SK-N-MC (cell line): ENCODE measurements at regions not wholly inside any gene's neighbourhood (a gene's known extent, or its start where the extent isn't known, plus 50 kb on each side); places are given as distances from the start of the nearest gene placed in this dataset.

Experiments
- DNase-seq: peaks from one replicate; pipeline ENCODE4 v3.0.0-alpha.2; 2011; ENCODE audit warnings: low read depth, low spot score
- H3K27ac ChIP-seq: fragments of 200-600 bp; sonication (generic); 2 replicates; pipeline ENCODE4 v1.5.1; 2016; ENCODE audit warnings: mixed run types
- H3K36me3 ChIP-seq: fragments of 200-600 bp; sonication (generic); 2 replicates; pipeline ENCODE4 v1.6.1; 2017; ENCODE audit warnings: antibody characterized with exemption, low read length, mixed read lengths; ENCODE audit not compliant: insufficient read depth
- H3K4me3 ChIP-seq: fragments of 200-600 bp; sonication (generic); 2 replicates; pipeline ENCODE4 v1.5.1; 2016
- H3K9ac ChIP-seq: fragments of 200-600 bp; sonication (generic); 2 replicates; pipeline ENCODE4 v1.8.0; 2017; ENCODE audit warnings: mixed run types, mixed read lengths; ENCODE audit not compliant: insufficient read length
- H3K9me3 ChIP-seq: fragments of 200-600 bp; sonication (generic); 2 replicates; pipeline ENCODE4 v1.6.1; 2017; ENCODE audit warnings: low read depth, mild to moderate bottlenecking, antibody characterized with exemption, low read length, moderate library complexity, mixed read lengths
- EZH2 ChIP-seq: fragments of 200-600 bp; sonication (generic); IDR thresholded peaks from one replicate; pipeline ENCODE4 v1.6.1; 2017; ENCODE audit warnings: antibody characterized with exemption
- FOXP2 ChIP-seq: optimal IDR thresholded peaks from 2 replicates; pipeline ENCODE3; 2011; ENCODE audit warnings: mild to moderate bottlenecking, moderate library complexity; ENCODE audit not compliant: insufficient read depth; ENCODE audit errors: extremely low read length, control extremely low read depth
- POLR2AphosphoS5 ChIP-seq: IDR thresholded peaks from 2 replicates; pipeline ENCODE4 v1.6.1; 2012; ENCODE audit warnings: mild to moderate bottlenecking, low read depth, low read length, borderline replicate concordance

- Histone ChIP-seq H3K9me3 (no peaks in the 10 kb centered on the region), H3K36me3 (no peaks in the 10 kb centered on the region), H3K4me3 (no peak overlapping the region), H3K9ac (no peak overlapping the region), H3K27ac (no peak overlapping the region)
- TF ChIP-seq POLR2AphosphoS5 (no peak), EZH2 (no peak), FOXP2 (no peak)
- no peak for DNase-seq
These were observed 1995.5 kb upstream of the CELF4 start for GRCh38 chr18:39561126-39561525.

- DNase-seq, result no peak
- Histone ChIP-seq H3K9ac (no peak overlapping the region), H3K9me3 (no peaks in the 10 kb centered on the region), H3K27ac (no peak overlapping the region), H3K4me3 (no peak overlapping the region), H3K36me3 (no peaks in the 10 kb centered on the region)
- no peak for TF ChIP-seq POLR2AphosphoS5
- TF ChIP-seq FOXP2, result no peak
- TF ChIP-seq EZH2, result no peak
These were observed 1993.1 kb upstream of the CELF4 start for GRCh38 chr18:39558658-39559057.

GRCh38 chr18:39555496-39555895, 1989.9 kb upstream of the CELF4 start:
- Histone ChIP-seq H3K9me3 (no peaks in the 10 kb centered on the region), H3K36me3 (no peaks in the 10 kb centered on the region), H3K9ac (no peak overlapping the region), H3K27ac (no peak overlapping the region), H3K4me3 (no peak overlapping the region)
- TF ChIP-seq POLR2AphosphoS5, result no peak
- no peak for TF ChIP-seq EZH2
- TF ChIP-seq FOXP2, result no peak
- DNase-seq, result no peak

- H3K36me3 ChIP-seq, result no peaks in the 10 kb centered on the region
These were observed 1985.1 kb upstream of the CELF4 start for GRCh38 chr18:39550701-39551100.

GRCh38 chr18:39549144-39549543, 1983.5 kb upstream of the CELF4 start:
- Histone ChIP-seq H3K4me3 (no peak overlapping the region), H3K9me3 (no peaks in the 10 kb centered on the region), H3K36me3 (no peaks in the 10 kb centered on the region), H3K9ac (no peak overlapping the region), H3K27ac (no peak overlapping the region)
- no peak for TF ChIP-seq EZH2
- TF ChIP-seq FOXP2, result no peak
- TF ChIP-seq POLR2AphosphoS5, result no peak
- no peak for DNase-seq

More at GRCh38 chr18:39550701-39551100, 1985.1 kb upstream of the CELF4 start:
- Histone ChIP-seq H3K4me3 (no peak overlapping the region), H3K9me3 (no peaks in the 10 kb centered on the region), H3K27ac (no peak overlapping the region), H3K9ac (no peak overlapping the region)
- no peak for DNase-seq
- TF ChIP-seq EZH2 (no peak), FOXP2 (no peak), POLR2AphosphoS5 (no peak)

GRCh38 chr18:39531659-39532058, 1966.1 kb upstream of the CELF4 start:
- TF ChIP-seq POLR2AphosphoS5, result no peak
- Histone ChIP-seq H3K36me3 (no peaks in the 10 kb centered on the region), H3K9me3 (no peaks in the 10 kb centered on the region), H3K9ac (no peak overlapping the region), H3K27ac (no peak overlapping the region), H3K4me3 (no peak overlapping the region)
- DNase-seq, result no peak

- Histone ChIP-seq H3K4me3 (no peak overlapping the region), H3K36me3 (no peaks in the 10 kb centered on the region), H3K9me3 (no peaks in the 10 kb centered on the region), H3K9ac (no peak overlapping the region), H3K27ac (no peak overlapping the region)
- no peak for DNase-seq
- no peak for TF ChIP-seq EZH2
- TF ChIP-seq POLR2AphosphoS5, result no peak
- no peak for TF ChIP-seq FOXP2
These were observed 1963.8 kb upstream of the CELF4 start for GRCh38 chr18:39529358-39529757.

- DNase-seq, result no peak
- no peaks in the 10 kb centered on the region for H3K36me3 ChIP-seq
- no peak for TF ChIP-seq EZH2
- no peak for TF ChIP-seq FOXP2
- TF ChIP-seq POLR2AphosphoS5, result no peak
- no peaks in the 10 kb centered on the region for H3K9me3 ChIP-seq
- H3K27ac ChIP-seq, result no peak overlapping the region
- no peak overlapping the region for H3K9ac ChIP-seq
- H3K4me3 ChIP-seq, result no peak overlapping the region
These were observed 1961.9 kb upstream of the CELF4 start for GRCh38 chr18:39527465-39527864.

- Histone ChIP-seq H3K9me3 (no peaks in the 10 kb centered on the region), H3K36me3 (no peaks in the 10 kb centered on the region), H3K27ac (no peak overlapping the region), H3K9ac (no peak overlapping the region), H3K4me3 (no peak overlapping the region)
- DNase-seq, result no peak
- TF ChIP-seq FOXP2 (no peak), POLR2AphosphoS5 (no peak), EZH2 (no peak)
These were observed 1958.8 kb upstream of the CELF4 start for GRCh38 chr18:39524370-39524769.
